ENCODE measurements at regions not wholly inside any gene's neighbourhood (a gene's known extent, or its start where the extent isn't known, plus 50 kb on each side); places are given as distances from the start of the nearest gene placed in this dataset.

DNA sequence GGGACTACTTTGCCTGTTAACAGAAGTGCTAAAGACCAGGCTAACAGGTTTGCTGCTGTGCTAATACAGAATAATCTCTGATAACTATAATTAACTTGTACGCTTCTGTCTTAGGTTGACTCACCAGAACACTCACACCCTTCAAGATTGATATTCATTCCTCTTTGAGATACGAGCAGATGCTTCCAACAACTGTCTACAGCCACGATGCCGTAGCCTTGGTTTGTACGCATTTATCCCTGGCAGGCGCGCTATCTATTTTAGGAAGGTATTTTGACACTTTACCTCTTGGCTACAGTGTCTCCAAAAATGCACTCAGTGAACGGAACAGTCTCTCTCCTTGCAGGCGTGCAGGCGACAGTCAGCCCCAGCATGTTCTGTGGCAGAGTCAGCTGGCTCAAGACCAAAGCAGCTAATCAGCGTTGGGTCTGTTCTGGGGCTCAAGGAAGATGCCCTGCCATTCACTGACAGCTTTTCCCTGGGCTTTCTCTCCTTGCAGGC, 146.4 kb upstream of the PRICKLE1 start:
- intact Hi-C loops (cut with DNase I; ENCODE audit: low total_unique reads) (no loop called here), in situ Hi-C loops (cut with MboI; ENCODE audit: low sequenced_read_pairs in 4 of 4) (no loop called here)
- no peaks in the 10 kb centered on the region for H3K27me3 ChIP-seq
- H3K9me3 ChIP-seq, result no peaks in the 10 kb centered on the region
- H3K4me1 ChIP-seq, result peaks cover 30 to 39% of the 10 kb centered on the region in 2 donors
- ATAC-seq (peak; percentile 92 to 98), DNase-seq (peak; percentile 58 to 70)
- H3K36me3 ChIP-seq, result no peaks in the 10 kb centered on the region
- no peak overlapping the region for H3K4me3 ChIP-seq
- no peak for TF ChIP-seq POLR2A (IDR thresholded peaks at IDR 0.05)
- H3K27ac ChIP-seq, result peak overlapping the region; percentile 16 to 64 (median 56)

DNA sequence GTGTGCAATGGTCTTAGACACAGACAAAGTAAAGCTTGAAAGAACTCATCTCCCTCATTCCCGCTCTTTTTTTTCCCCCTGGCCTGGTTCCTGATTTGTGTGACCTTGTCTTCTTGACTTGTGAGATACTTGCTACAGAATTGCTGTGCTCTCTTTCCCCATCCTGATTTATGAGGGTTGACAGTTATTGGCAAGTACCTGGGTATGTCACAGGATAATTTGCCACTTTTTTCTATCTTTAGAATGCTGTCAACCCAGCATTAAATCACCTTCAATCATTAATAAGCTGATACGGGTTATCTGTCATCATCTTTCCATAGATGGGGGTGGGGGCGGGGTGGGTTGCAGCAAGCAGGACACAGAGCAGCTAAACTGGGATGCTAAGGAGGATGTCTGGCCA, 144.4 kb upstream of the PRICKLE1 start:
- Histone ChIP-seq H3K36me3 (no peaks in the 10 kb centered on the region), H3K9me3 (no peaks in the 10 kb centered on the region), H3K27me3 (no peaks in the 10 kb centered on the region), H3K4me1 (peaks cover 28 to 30% of the 10 kb centered on the region in 2 donors), H3K4me3 (no peak overlapping the region), H3K27ac (no peak overlapping the region)
- in situ Hi-C loops (cut with MboI; ENCODE audit: low sequenced_read_pairs in 4 of 4), result no loop called here
- no peak for DNase-seq
- no peak for ATAC-seq
- intact Hi-C loops (cut with DNase I; ENCODE audit: low total_unique reads), result no loop called here
- TF ChIP-seq, protein P1, sequence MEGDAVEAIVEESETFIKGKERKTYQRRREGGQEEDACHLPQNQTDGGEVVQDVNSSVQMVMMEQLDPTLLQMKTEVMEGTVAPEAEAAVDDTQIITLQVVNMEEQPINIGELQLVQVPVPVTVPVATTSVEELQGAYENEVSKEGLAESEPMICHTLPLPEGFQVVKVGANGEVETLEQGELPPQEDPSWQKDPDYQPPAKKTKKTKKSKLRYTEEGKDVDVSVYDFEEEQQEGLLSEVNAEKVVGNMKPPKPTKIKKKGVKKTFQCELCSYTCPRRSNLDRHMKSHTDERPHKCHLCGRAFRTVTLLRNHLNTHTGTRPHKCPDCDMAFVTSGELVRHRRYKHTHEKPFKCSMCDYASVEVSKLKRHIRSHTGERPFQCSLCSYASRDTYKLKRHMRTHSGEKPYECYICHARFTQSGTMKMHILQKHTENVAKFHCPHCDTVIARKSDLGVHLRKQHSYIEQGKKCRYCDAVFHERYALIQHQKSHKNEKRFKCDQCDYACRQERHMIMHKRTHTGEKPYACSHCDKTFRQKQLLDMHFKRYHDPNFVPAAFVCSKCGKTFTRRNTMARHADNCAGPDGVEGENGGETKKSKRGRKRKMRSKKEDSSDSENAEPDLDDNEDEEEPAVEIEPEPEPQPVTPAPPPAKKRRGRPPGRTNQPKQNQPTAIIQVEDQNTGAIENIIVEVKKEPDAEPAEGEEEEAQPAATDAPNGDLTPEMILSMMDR (IDR thresholded peaks at IDR 0.05 in 4 of 5, conservative IDR thresholded peaks at IDR 0.05 in 1 of 5), result no peak
- no peak for TF ChIP-seq POLR2A (IDR thresholded peaks at IDR 0.05)

DNA sequence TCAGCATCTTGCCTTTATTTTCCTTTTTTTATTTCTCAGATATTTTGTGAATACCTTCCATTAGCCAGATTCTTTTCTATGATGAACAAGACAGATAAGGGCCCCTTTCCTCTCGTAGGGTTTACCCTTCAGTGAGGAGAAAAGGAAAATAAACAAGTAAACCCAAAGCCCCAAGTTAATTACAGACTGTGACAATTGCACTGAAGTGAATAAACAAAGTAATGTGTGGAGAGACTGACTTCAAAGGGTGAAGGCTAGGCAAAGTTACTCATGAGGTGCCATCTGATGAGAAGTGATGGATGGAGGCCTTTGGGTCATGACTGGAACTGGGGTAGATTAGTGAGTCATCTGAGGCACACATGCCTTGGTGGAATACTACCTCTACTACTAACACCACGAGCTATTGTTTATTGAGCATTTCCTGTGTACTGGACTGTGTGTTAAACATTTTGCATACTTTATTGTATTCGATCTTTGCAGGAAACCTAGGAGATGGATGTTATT, 143.4 kb upstream of the PRICKLE1 start:
- H3K9me3 ChIP-seq, result no peaks in the 10 kb centered on the region
- TF ChIP-seq POLR2A (IDR thresholded peaks at IDR 0.05), result no peak
- TF ChIP-seq, protein P1 (IDR thresholded peaks at IDR 0.05 in 4 of 5, conservative IDR thresholded peaks at IDR 0.05 in 1 of 5), result no peak
- in situ Hi-C loops (cut with MboI; ENCODE audit: low sequenced_read_pairs in 4 of 4) (no loop called here), intact Hi-C loops (cut with DNase I; ENCODE audit: low total_unique reads) (no loop called here)
- peaks cover 28 to 30% of the 10 kb centered on the region in 2 donors for H3K4me1 ChIP-seq
- H3K27me3 ChIP-seq, result no peaks in the 10 kb centered on the region
- DNase-seq (no peak), ATAC-seq (no peak)
- no peak overlapping the region for H3K27ac ChIP-seq
- H3K4me3 ChIP-seq, result no peak overlapping the region
- H3K36me3 ChIP-seq, result no peaks in the 10 kb centered on the region

DNA sequence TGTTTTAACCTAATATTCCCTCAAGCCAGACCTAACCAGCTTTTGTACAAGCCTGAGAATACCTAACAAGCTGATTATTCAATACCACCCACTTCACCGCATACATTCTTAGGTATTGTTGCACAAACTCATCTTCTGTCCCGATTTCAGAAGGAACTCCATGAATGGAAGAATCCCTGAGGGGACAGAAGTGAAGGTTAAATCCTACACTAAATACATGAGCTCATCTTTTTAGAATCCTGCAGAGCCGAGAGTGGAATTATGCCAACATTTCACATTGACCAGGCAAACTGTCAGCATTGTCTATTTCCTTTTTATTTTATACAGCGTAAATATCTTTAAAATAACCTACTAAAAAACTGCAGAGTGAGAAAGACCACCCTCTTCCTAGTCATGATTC, 140.7 kb upstream of the PRICKLE1 start:
- DNase-seq (no peak), ATAC-seq (no peak)
- in situ Hi-C loops (cut with MboI; ENCODE audit: low sequenced_read_pairs in 4 of 4), result no loop called here
- TF ChIP-seq, protein P1 (IDR thresholded peaks at IDR 0.05 in 4 of 5, conservative IDR thresholded peaks at IDR 0.05 in 1 of 5), result no peak
- TF ChIP-seq POLR2A (IDR thresholded peaks at IDR 0.05), result no peak
- H3K9me3 ChIP-seq, result no peaks in the 10 kb centered on the region
- H3K27me3 ChIP-seq, result no peaks in the 10 kb centered on the region
- H3K27ac ChIP-seq, result no peak overlapping the region
- no peak overlapping the region for H3K4me3 ChIP-seq
- H3K36me3 ChIP-seq, result no peaks in the 10 kb centered on the region
- intact Hi-C loops (cut with DNase I; ENCODE audit: low total_unique reads), result no loop called here
- peaks cover 9 to 11% of the 10 kb centered on the region in 2 donors for H3K4me1 ChIP-seq

DNA sequence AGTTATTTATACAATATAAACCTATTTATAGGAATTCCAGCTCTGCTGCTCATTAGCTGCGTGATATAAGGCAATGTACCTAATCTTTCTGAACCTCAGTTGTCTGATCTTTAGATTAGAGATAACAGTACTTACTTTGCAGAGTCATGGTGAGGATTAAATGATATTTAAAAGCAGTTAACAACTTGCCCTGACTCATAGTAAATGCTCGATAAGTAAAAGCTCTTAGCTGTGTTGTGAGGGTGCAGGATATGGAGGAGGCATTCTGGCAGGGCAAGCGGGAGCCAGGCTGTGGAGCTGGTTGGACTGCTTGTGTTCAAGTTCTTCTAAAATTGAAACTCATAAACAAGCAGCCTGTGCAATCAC, 140.0 kb upstream of the PRICKLE1 start:
- Histone ChIP-seq H3K9me3 (no peaks in the 10 kb centered on the region), H3K27ac (no peak overlapping the region), H3K36me3 (no peaks in the 10 kb centered on the region), H3K4me1 (peaks cover 1 to 3% of the 10 kb centered on the region in 2 donors), H3K27me3 (no peaks in the 10 kb centered on the region), H3K4me3 (no peak overlapping the region)
- DNase-seq (no peak), ATAC-seq (no peak)
- TF ChIP-seq, protein P1 (IDR thresholded peaks at IDR 0.05 in 4 of 5, conservative IDR thresholded peaks at IDR 0.05 in 1 of 5), result no peak
- TF ChIP-seq POLR2A (IDR thresholded peaks at IDR 0.05), result no peak
- intact Hi-C loops (cut with DNase I; ENCODE audit: low total_unique reads) (no loop called here), in situ Hi-C loops (cut with MboI; ENCODE audit: low sequenced_read_pairs in 4 of 4) (no loop called here)
